ENCODE measurements at regions not wholly inside any gene's neighbourhood (a gene's known extent, or its start where the extent isn't known, plus 50 kb on each side); places are given as distances from the start of the nearest gene placed in this dataset.

DNA sequence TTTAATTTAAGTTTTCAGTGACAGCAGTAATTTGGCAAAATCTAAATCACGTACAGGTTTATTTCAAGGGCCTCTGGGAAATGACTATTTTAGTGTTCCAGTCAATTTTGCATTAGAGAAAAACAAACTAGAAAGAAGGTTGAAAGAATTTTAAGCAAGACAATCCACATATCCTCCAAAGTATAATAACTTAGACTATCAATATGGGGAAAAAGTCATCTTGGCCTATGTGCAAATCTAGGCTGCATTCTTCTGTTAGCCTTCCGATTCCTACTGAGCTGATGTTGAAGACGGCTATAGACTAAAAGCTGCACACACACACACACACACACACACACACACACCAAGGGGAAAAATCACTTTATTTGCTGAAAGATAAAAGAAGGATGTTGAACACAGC, 81.3 kb downstream of the SLITRK6 start:
- no peak overlapping the region for H3K4me3 ChIP-seq (ENCODE audit: low read length in 2 of 2)
- no peak overlapping the region for H3K27ac ChIP-seq (ENCODE audit: low read depth in 1 of 2, low read length in 1 of 2)
- no peaks in the 10 kb centered on the region for H3K27me3 ChIP-seq (ENCODE audit: control insufficient read depth in 2 of 2, insufficient read depth in 1 of 2, low read length in 1 of 2)
- DNase-seq (ENCODE audit: low read depth in 6 of 9, low spot score in 9 of 9), result no peak
- no peaks in the 10 kb centered on the region for H3K4me1 ChIP-seq (ENCODE audit: control insufficient read depth in 2 of 2, insufficient read depth in 2 of 2, low read length in 2 of 2)
- H3K36me3 ChIP-seq (ENCODE audit: control insufficient read depth in 2 of 2, insufficient read depth in 2 of 2, low read length in 1 of 2), result no peaks in the 10 kb centered on the region
- WGBS, result 96% methylated on average over 3 of the region's 3 CpGs
- H3K9me3 ChIP-seq (ENCODE audit: control insufficient read depth in 2 of 2, insufficient read depth in 1 of 2, low read length in 1 of 2), result no peaks in the 10 kb centered on the region

DNA sequence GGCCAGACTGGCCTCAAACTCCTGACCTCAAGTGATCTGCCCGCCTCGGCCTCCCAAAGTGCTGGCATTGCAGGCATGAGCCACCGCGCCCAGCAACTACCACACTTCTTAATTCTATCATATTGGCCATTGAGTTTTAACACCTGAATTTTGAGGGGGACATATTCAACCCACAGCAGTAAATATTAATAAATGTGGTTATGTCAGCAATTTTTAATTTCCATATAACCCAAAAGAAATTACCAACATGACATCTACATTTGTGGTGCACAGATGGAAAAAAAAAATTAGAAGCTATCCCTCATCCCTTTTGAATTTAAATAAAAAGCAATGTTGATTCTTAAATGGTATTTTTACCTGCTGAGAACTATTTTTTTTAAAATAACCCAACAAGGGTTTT, 88.7 kb downstream of the SLITRK6 start:
- Histone ChIP-seq H3K4me3 (ENCODE audit: low read length in 2 of 2) (no peak overlapping the region), H3K27me3 (ENCODE audit: control insufficient read depth in 2 of 2, insufficient read depth in 1 of 2, low read length in 1 of 2) (no peaks in the 10 kb centered on the region), H3K27ac (ENCODE audit: low read depth in 1 of 2, low read length in 1 of 2) (no peak overlapping the region), H3K9me3 (ENCODE audit: control insufficient read depth in 2 of 2, insufficient read depth in 1 of 2, low read length in 1 of 2) (no peaks in the 10 kb centered on the region), H3K4me1 (ENCODE audit: control insufficient read depth in 2 of 2, insufficient read depth in 2 of 2, low read length in 2 of 2) (no peaks in the 10 kb centered on the region), H3K36me3 (ENCODE audit: control insufficient read depth in 2 of 2, insufficient read depth in 2 of 2, low read length in 1 of 2) (no peaks in the 10 kb centered on the region)
- DNase-seq (ENCODE audit: low read depth in 6 of 9, low spot score in 9 of 9), result no peak
- 98% methylated on average over 4 of the region's 4 CpGs for WGBS

DNA sequence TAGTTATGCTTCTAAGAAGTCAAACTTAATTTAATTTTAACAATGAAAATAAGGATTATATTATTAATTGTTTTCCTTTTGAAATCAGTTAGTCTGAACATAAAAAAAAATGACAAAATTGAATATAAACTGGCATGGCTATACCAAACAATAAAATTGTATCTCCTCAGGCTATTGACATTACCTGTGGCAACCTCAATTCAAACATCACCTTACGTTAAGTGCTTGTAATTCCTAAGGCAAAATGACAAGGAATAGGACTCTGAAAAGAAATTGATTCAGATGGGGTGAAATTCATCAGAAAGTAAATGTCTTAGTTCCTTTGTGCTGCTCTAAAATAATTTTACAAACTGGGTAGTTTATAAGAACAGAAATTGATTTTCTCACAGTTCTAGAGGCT, 89.5 kb downstream of the SLITRK6 start:
- H3K9me3 ChIP-seq (ENCODE audit: control insufficient read depth in 2 of 2, insufficient read depth in 1 of 2, low read length in 1 of 2), result no peaks in the 10 kb centered on the region
- no peak for DNase-seq (ENCODE audit: low read depth in 6 of 9, low spot score in 9 of 9)
- 97% methylated on average over 1 of the region's 1 CpG for WGBS
- H3K4me3 ChIP-seq (ENCODE audit: low read length in 2 of 2), result no peak overlapping the region
- H3K4me1 ChIP-seq (ENCODE audit: control insufficient read depth in 2 of 2, insufficient read depth in 2 of 2, low read length in 2 of 2), result no peaks in the 10 kb centered on the region
- no peak overlapping the region for H3K27ac ChIP-seq (ENCODE audit: low read depth in 1 of 2, low read length in 1 of 2)
- no peaks in the 10 kb centered on the region for H3K27me3 ChIP-seq (ENCODE audit: control insufficient read depth in 2 of 2, insufficient read depth in 1 of 2, low read length in 1 of 2)
- no peaks in the 10 kb centered on the region for H3K36me3 ChIP-seq (ENCODE audit: control insufficient read depth in 2 of 2, insufficient read depth in 2 of 2, low read length in 1 of 2)

DNA sequence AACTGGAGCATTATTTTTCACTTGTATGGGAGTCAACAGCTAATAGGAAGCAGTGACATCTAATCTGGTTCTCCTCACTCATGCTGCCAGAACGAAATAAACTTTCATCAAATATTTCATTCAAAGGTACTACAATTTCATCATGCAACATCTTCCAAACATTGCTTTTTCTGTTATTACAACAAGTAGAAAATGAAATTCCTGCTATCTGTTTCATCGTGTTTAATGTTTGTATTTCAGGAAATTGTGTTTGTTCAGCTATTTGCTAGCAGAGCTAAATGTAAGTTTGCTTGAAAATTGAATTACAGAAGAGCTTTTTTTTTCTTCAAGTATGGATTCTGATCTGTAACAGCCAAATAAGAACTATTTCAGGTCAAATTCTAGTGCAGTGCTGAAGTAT, 90.1 kb downstream of the SLITRK6 start:
- no peaks in the 10 kb centered on the region for H3K36me3 ChIP-seq (ENCODE audit: control insufficient read depth in 2 of 2, insufficient read depth in 2 of 2, low read length in 1 of 2)
- H3K27me3 ChIP-seq (ENCODE audit: control insufficient read depth in 2 of 2, insufficient read depth in 1 of 2, low read length in 1 of 2), result no peaks in the 10 kb centered on the region
- H3K9me3 ChIP-seq (ENCODE audit: control insufficient read depth in 2 of 2, insufficient read depth in 1 of 2, low read length in 1 of 2), result no peaks in the 10 kb centered on the region
- H3K4me1 ChIP-seq (ENCODE audit: control insufficient read depth in 2 of 2, insufficient read depth in 2 of 2, low read length in 2 of 2), result no peaks in the 10 kb centered on the region
- H3K27ac ChIP-seq (ENCODE audit: low read depth in 1 of 2, low read length in 1 of 2), result no peak overlapping the region
- no peak for DNase-seq (ENCODE audit: low read depth in 6 of 9, low spot score in 9 of 9)
- 76% methylated on average over 2 of the region's 2 CpGs for WGBS
- no peak overlapping the region for H3K4me3 ChIP-seq (ENCODE audit: low read length in 2 of 2)

DNA sequence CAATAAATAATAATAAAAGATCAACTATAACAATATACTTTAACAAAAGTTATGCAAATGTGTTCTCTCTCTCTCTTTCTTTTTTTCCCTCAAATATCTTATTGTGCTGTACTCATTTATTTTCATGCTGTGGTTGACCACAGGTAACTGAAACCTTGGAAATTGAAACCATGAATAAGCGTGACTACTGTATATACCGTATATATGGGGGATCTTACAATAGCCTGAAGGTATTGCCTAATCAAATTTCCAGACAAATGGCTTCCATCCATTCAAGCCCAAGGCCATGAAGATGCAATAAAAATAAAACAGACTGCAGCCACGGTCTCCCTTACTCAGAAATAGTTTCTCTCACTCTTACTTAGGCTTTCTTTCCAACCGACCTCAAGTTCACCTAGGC, 98.3 kb downstream of the SLITRK6 start:
- no peaks in the 10 kb centered on the region for H3K27me3 ChIP-seq (ENCODE audit: control insufficient read depth in 2 of 2, insufficient read depth in 1 of 2, low read length in 1 of 2)
- H3K4me3 ChIP-seq (ENCODE audit: low read length in 2 of 2), result no peak overlapping the region
- 66% methylated on average over 4 of the region's 4 CpGs for WGBS
- H3K36me3 ChIP-seq (ENCODE audit: control insufficient read depth in 2 of 2, insufficient read depth in 2 of 2, low read length in 1 of 2), result no peaks in the 10 kb centered on the region
- H3K9me3 ChIP-seq (ENCODE audit: control insufficient read depth in 2 of 2, insufficient read depth in 1 of 2, low read length in 1 of 2), result no peaks in the 10 kb centered on the region
- DNase-seq (ENCODE audit: low read depth in 6 of 9, low spot score in 9 of 9), result no peak
- H3K27ac ChIP-seq (ENCODE audit: low read depth in 1 of 2, low read length in 1 of 2), result no peak overlapping the region
- H3K4me1 ChIP-seq (ENCODE audit: control insufficient read depth in 2 of 2, insufficient read depth in 2 of 2, low read length in 2 of 2), result no peaks in the 10 kb centered on the region

DNA sequence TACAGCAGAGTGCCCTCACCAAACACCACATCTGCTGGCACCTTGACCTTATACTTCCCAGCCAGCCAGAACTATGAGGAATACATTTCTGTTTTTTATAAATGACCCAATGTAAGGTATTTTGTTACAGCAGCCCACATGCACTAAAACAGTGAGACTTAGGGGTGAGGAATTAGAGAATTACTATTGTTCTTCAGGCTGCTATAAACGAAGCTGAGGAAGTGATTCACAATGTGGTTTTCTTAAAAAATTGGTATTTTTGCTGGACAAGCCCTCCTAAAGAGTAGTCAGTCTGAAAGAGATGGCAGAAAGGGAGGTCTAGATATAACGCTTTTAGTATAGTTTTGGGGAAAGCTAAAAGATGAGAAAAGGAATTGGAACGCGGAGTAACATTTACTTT, 101.0 kb downstream of the SLITRK6 start:
- Histone ChIP-seq H3K4me3 (ENCODE audit: low read length in 2 of 2) (no peak overlapping the region), H3K27ac (ENCODE audit: low read depth in 1 of 2, low read length in 1 of 2) (no peak overlapping the region), H3K9me3 (ENCODE audit: control insufficient read depth in 2 of 2, insufficient read depth in 1 of 2, low read length in 1 of 2) (no peaks in the 10 kb centered on the region), H3K36me3 (ENCODE audit: control insufficient read depth in 2 of 2, insufficient read depth in 2 of 2, low read length in 1 of 2) (no peaks in the 10 kb centered on the region), H3K27me3 (ENCODE audit: control insufficient read depth in 2 of 2, insufficient read depth in 1 of 2, low read length in 1 of 2) (no peaks in the 10 kb centered on the region), H3K4me1 (ENCODE audit: control insufficient read depth in 2 of 2, insufficient read depth in 2 of 2, low read length in 2 of 2) (no peaks in the 10 kb centered on the region)
- WGBS, result 66% methylated on average over 4 of the region's 4 CpGs
- DNase-seq (ENCODE audit: low read depth in 6 of 9, low spot score in 9 of 9), result no peak

DNA sequence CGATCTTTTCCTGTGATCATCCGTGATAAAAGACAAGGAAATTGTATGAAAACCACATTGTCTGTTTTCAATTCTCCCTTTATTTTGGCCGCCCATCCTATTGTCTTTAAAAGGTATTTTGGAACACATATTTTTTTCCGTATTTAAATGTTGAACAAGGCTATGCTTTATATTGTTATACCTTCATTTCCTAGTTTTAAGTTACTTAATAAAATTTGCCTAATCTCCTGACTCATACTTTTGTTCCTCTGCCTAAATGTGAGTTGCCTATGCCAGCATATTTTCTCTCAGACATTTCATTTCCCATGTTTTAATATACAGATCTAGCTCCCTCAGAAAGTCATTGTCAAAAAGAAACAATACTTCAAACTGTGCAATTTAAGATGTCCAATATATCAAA, 104.2 kb downstream of the SLITRK6 start:
- no peak for DNase-seq (ENCODE audit: low read depth in 6 of 9, low spot score in 9 of 9)

DNA sequence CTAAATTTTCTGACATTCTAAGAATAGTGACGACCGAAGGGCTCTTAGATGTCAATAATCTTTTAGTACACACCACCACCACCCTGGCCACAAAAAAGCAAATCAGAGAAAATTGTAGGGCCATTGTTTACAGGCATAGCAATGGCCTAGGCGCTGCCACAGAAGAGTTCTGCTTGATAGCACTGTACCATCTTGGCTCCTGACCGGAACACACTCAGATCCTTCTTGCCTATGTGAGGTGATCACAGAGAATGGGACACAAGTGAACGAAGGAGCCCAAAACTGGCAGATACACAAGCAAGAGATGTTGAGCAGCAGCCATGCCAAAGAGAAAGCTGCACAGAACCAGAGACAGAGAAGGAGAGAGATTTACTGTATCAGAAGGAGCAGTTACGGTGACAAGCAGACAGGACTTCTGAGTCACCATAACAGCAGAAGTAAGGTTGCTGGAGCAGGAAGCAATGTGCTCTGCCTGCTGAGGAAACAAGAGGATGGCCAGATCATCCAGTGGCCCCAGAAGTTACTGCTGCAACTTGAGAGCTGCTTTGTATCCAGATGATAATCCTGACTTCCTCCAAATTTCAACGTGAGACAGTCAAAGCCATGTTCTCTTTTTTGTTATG, 105.2 kb downstream of the SLITRK6 start:
- Histone ChIP-seq H3K27me3 (ENCODE audit: control insufficient read depth in 2 of 2, insufficient read depth in 1 of 2, low read length in 1 of 2) (no peaks in the 10 kb centered on the region), H3K4me3 (ENCODE audit: low read length in 2 of 2) (no peak overlapping the region), H3K9me3 (ENCODE audit: control insufficient read depth in 2 of 2, insufficient read depth in 1 of 2, low read length in 1 of 2) (no peaks in the 10 kb centered on the region), H3K4me1 (ENCODE audit: control insufficient read depth in 2 of 2, insufficient read depth in 2 of 2, low read length in 2 of 2) (no peaks in the 10 kb centered on the region), H3K27ac (ENCODE audit: low read depth in 1 of 2, low read length in 1 of 2) (no peak overlapping the region), H3K36me3 (ENCODE audit: control insufficient read depth in 2 of 2, insufficient read depth in 2 of 2, low read length in 1 of 2) (no peaks in the 10 kb centered on the region)
- DNase-seq (ENCODE audit: low read depth in 6 of 9, low spot score in 9 of 9), result no peak
- 74% methylated on average over 7 of the region's 7 CpGs for WGBS

More for the DNA sequence above, 104.2 kb downstream of the SLITRK6 start:
- no peaks in the 10 kb centered on the region for H3K4me1 ChIP-seq (ENCODE audit: control insufficient read depth in 2 of 2, insufficient read depth in 2 of 2, low read length in 2 of 2)
- no peak overlapping the region for H3K27ac ChIP-seq (ENCODE audit: low read depth in 1 of 2, low read length in 1 of 2)
- no peak overlapping the region for H3K4me3 ChIP-seq (ENCODE audit: low read length in 2 of 2)
- H3K27me3 ChIP-seq (ENCODE audit: control insufficient read depth in 2 of 2, insufficient read depth in 1 of 2, low read length in 1 of 2), result no peaks in the 10 kb centered on the region
- H3K9me3 ChIP-seq (ENCODE audit: control insufficient read depth in 2 of 2, insufficient read depth in 1 of 2, low read length in 1 of 2), result no peaks in the 10 kb centered on the region
- 42% methylated on average over 4 of the region's 4 CpGs for WGBS
- H3K36me3 ChIP-seq (ENCODE audit: control insufficient read depth in 2 of 2, insufficient read depth in 2 of 2, low read length in 1 of 2), result no peaks in the 10 kb centered on the region

DNA sequence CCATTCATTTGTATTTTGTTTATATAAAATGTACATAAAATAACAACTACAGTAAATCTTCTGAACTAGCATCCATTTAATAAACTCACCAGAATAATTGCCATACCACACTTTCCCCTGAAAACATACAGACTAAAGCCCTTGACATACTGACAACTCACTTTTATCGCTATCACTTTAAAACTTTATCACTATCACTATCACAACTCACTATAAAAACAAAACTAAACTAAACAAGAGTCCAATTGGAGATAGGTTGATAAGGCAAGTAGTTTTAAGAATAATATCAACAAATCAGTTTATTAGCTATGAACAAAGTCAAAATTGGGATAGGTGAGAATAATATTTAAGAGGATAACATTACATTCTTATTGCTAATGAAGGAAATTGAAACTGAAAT, 108.9 kb downstream of the SLITRK6 start:
- WGBS, result 49% methylated on average over 1 of the region's 1 CpG
- Histone ChIP-seq H3K9me3 (ENCODE audit: control insufficient read depth in 2 of 2, insufficient read depth in 1 of 2, low read length in 1 of 2) (no peaks in the 10 kb centered on the region), H3K27ac (ENCODE audit: low read depth in 1 of 2, low read length in 1 of 2) (no peak overlapping the region), H3K27me3 (ENCODE audit: control insufficient read depth in 2 of 2, insufficient read depth in 1 of 2, low read length in 1 of 2) (no peaks in the 10 kb centered on the region), H3K36me3 (ENCODE audit: control insufficient read depth in 2 of 2, insufficient read depth in 2 of 2, low read length in 1 of 2) (no peaks in the 10 kb centered on the region), H3K4me3 (ENCODE audit: low read length in 2 of 2) (no peak overlapping the region), H3K4me1 (ENCODE audit: control insufficient read depth in 2 of 2, insufficient read depth in 2 of 2, low read length in 2 of 2) (no peaks in the 10 kb centered on the region)
- no peak for DNase-seq (ENCODE audit: low read depth in 6 of 9, low spot score in 9 of 9)

DNA sequence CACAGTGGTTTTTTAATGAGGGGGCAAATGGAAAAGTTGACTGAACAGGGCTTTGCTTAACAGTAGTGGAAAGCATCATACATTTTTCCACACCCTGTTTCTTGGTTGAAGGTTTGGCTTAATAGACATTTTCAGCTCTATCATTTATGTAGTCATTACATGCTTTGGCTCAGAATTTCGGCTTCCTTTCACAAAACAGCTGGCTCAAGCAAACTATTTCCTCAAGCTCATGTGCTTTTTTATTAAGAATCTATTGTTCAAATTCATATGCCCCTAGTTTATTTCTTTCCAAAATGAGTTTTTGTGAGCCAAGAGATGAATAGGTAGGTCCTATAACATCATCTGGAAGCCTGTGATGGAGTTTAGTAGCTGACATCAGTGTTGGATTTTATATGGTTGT, 113.8 kb downstream of the SLITRK6 start:
- H3K27ac ChIP-seq (ENCODE audit: low read depth in 1 of 2, low read length in 1 of 2), result no peak overlapping the region
- H3K4me1 ChIP-seq (ENCODE audit: control insufficient read depth in 2 of 2, insufficient read depth in 2 of 2, low read length in 2 of 2), result no peaks in the 10 kb centered on the region
- H3K27me3 ChIP-seq (ENCODE audit: control insufficient read depth in 2 of 2, insufficient read depth in 1 of 2, low read length in 1 of 2), result no peaks in the 10 kb centered on the region
- H3K9me3 ChIP-seq (ENCODE audit: control insufficient read depth in 2 of 2, insufficient read depth in 1 of 2, low read length in 1 of 2), result no peaks in the 10 kb centered on the region
- no peak for DNase-seq (ENCODE audit: low read depth in 6 of 9, low spot score in 9 of 9)
- H3K4me3 ChIP-seq (ENCODE audit: low read length in 2 of 2), result no peak overlapping the region
- H3K36me3 ChIP-seq (ENCODE audit: control insufficient read depth in 2 of 2, insufficient read depth in 2 of 2, low read length in 1 of 2), result no peaks in the 10 kb centered on the region
- WGBS, result 95% methylated on average over 1 of the region's 1 CpG
